ENCODE measurements at regions not wholly inside any gene's neighbourhood (a gene's known extent, or its start where the extent isn't known, plus 50 kb on each side); places are given as distances from the start of the nearest gene placed in this dataset.

DNA sequence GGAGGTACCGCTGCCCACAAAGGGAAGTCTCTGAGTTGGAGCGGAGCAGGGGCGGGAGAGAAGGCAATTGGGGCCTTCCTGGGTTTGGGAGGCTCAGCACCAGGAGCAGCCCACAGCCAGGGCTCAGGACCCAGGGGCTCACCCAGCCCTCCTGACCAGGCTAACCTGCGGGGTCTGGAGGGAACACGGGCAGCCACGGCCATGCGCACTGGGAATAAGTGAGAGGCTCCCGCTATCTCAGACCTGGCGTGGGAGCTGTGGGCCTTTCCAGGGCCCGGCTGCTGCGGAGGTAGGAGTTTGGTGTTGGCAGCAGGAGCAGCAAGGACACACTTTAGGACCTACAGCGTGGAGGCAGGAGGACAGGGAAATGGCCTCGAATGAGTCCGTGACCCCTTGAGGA lies 69.0 kb downstream of the RRM2 start:
- Mint-ChIP-seq H3K4me1 (peaks cover 13% of the 10 kb centered on the region), H3K27ac (no peak overlapping the region), H3K9me3 (ENCODE audit: insufficient read depth) (peaks cover 4% of the 10 kb centered on the region), H3K4me3 (no peak overlapping the region), H3K27me3 (no peaks in the 10 kb centered on the region)
- H3K79me2 ChIP-seq (ENCODE audit: control insufficient read depth, insufficient read depth, low read length) = no peaks in the 10 kb centered on the region
- no peak overlapping the region for H2AFZ ChIP-seq (ENCODE audit: insufficient read depth, low read depth, low read length, poor library complexity, severe bottlenecking)
- no peaks in the 10 kb centered on the region for H3K36me3 ChIP-seq (replicated peaks in 1 of 2; ENCODE audit: control extremely low read depth in 1 of 2, control insufficient read depth in 1 of 2, extremely low read depth in 1 of 2, insufficient read depth in 2 of 2, low read length in 1 of 2)
- POLR2A ChIA-PET = no interaction called here
- no peaks in the 10 kb centered on the region for H3K27me3 ChIP-seq (replicated peaks in 1 of 4; ENCODE audit: control extremely low read depth in 1 of 4, control insufficient read depth in 3 of 4, insufficient read depth in 4 of 4, low read length in 3 of 4)
- H3K27ac ChIP-seq (ENCODE audit: low read length in 2 of 2) = no peak overlapping the region
- no peak for ATAC-seq (ENCODE audit: low read depth)
- H3K4me1 ChIP-seq (ENCODE audit: control insufficient read depth in 2 of 2, insufficient read depth in 2 of 2, low read length in 2 of 2) = peaks cover 0 to 5% of the 10 kb centered on the region in 2 donors
- no peak overlapping the region for H3K4me2 ChIP-seq (replicated peaks; ENCODE audit: low read depth, low read length, poor library complexity, severe bottlenecking)
- no peak for DNase-seq
- no peaks in the 10 kb centered on the region for H4K20me1 ChIP-seq (ENCODE audit: control insufficient read depth, insufficient read depth, low read length, poor library complexity, severe bottlenecking)
- peaks cover 0 to 8% (median 0%) of the 10 kb centered on the region in 3 donors for H3K9me3 ChIP-seq (ENCODE audit: control extremely low read depth in 1 of 3, control insufficient read depth in 2 of 3, insufficient read depth in 1 of 3, low read length in 2 of 3)
- no peak overlapping the region for H3K4me3 ChIP-seq (ENCODE audit: control extremely low read depth in 1 of 5, extremely low read depth in 1 of 5, insufficient read depth in 1 of 5, low read depth in 2 of 5, low read length in 4 of 5)
- no peak for TF ChIP-seq EZH2 (IDR thresholded peaks at IDR 0.05; ENCODE audit: borderline replicate concordance, insufficient read depth, low read depth, low read length, poor library complexity, severe bottlenecking)
- TF ChIP-seq, protein P1, sequence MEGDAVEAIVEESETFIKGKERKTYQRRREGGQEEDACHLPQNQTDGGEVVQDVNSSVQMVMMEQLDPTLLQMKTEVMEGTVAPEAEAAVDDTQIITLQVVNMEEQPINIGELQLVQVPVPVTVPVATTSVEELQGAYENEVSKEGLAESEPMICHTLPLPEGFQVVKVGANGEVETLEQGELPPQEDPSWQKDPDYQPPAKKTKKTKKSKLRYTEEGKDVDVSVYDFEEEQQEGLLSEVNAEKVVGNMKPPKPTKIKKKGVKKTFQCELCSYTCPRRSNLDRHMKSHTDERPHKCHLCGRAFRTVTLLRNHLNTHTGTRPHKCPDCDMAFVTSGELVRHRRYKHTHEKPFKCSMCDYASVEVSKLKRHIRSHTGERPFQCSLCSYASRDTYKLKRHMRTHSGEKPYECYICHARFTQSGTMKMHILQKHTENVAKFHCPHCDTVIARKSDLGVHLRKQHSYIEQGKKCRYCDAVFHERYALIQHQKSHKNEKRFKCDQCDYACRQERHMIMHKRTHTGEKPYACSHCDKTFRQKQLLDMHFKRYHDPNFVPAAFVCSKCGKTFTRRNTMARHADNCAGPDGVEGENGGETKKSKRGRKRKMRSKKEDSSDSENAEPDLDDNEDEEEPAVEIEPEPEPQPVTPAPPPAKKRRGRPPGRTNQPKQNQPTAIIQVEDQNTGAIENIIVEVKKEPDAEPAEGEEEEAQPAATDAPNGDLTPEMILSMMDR (IDR thresholded peaks at IDR 0.05) = no peak
- intact Hi-C loops (cut with micrococcal nuclease) = no loop called here
- CTCF ChIA-PET = no interaction called here
- H3K9ac ChIP-seq (ENCODE audit: low read length) = no peak overlapping the region
- 98% methylated on average over 14 of the region's 14 CpGs for WGBS (ENCODE audit: insufficient coverage)

DNA sequence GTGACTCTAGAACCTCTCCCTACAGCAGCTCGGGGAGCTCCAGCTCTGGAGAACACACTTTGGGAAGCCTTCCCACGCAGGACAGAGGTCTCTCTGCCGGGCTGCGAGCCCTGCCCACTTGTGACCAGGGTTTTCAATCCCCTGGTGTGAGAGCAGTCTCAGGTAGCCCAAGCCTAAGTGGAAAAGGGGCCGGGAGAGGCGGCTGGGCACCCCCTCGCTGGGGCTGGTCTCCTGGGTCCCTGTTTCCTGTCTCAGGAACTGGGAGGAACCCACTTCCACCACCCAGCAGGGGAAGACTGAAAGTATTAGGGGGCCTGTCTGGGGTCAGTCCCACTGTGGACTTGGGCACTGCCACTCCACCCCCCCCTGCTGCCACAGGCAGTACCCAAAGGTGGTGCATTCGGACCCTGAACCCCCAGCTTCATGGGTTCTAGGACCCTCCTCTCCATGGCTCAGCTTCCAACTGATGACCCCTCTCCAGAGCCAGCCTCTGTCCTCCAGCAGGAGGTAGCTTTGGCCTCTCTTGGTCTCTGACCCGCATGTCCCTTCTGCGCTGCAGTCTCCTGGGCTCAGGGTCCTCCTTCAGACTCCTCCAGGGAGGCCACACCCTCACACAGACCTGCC lies 70.0 kb downstream of the RRM2 start:
- Histone ChIP-seq H3K4me3 (ENCODE audit: control extremely low read depth in 1 of 5, extremely low read depth in 1 of 5, insufficient read depth in 1 of 5, low read depth in 2 of 5, low read length in 4 of 5) (no peak overlapping the region), H3K27ac (ENCODE audit: low read length in 2 of 2) (no peak overlapping the region), H3K4me2 (replicated peaks; ENCODE audit: low read depth, low read length, poor library complexity, severe bottlenecking) (no peak overlapping the region), H2AFZ (ENCODE audit: insufficient read depth, low read depth, low read length, poor library complexity, severe bottlenecking) (no peak overlapping the region), H3K4me1 (ENCODE audit: control insufficient read depth in 2 of 2, insufficient read depth in 2 of 2, low read length in 2 of 2) (peaks cover 0 to 5% of the 10 kb centered on the region in 2 donors), H3K27me3 (replicated peaks in 1 of 4; ENCODE audit: control extremely low read depth in 1 of 4, control insufficient read depth in 3 of 4, insufficient read depth in 4 of 4, low read length in 3 of 4) (no peaks in the 10 kb centered on the region), H3K9me3 (ENCODE audit: control extremely low read depth in 1 of 3, control insufficient read depth in 2 of 3, insufficient read depth in 1 of 3, low read length in 2 of 3) (peaks cover 0 to 8% (median 0%) of the 10 kb centered on the region in 3 donors), H3K9ac (ENCODE audit: low read length) (no peak overlapping the region), H4K20me1 (ENCODE audit: control insufficient read depth, insufficient read depth, low read length, poor library complexity, severe bottlenecking) (no peaks in the 10 kb centered on the region), H3K36me3 (replicated peaks in 1 of 2; ENCODE audit: control extremely low read depth in 1 of 2, control insufficient read depth in 1 of 2, extremely low read depth in 1 of 2, insufficient read depth in 2 of 2, low read length in 1 of 2) (no peaks in the 10 kb centered on the region), H3K79me2 (ENCODE audit: control insufficient read depth, insufficient read depth, low read length) (no peaks in the 10 kb centered on the region)
- WGBS (ENCODE audit: insufficient coverage) = 83% methylated on average over 5 of the region's 10 CpGs
- ATAC-seq (ENCODE audit: low read depth) = no peak
- no peak overlapping the region for H3K4me3 Mint-ChIP-seq
- intact Hi-C loops (cut with micrococcal nuclease) = no loop called here
- H3K27me3 Mint-ChIP-seq = no peaks in the 10 kb centered on the region
- no peak for DNase-seq
- TF ChIP-seq, protein P1 (IDR thresholded peaks at IDR 0.05) = no peak
- no peak for TF ChIP-seq EZH2 (IDR thresholded peaks at IDR 0.05; ENCODE audit: borderline replicate concordance, insufficient read depth, low read depth, low read length, poor library complexity, severe bottlenecking)
- ChIA-PET CTCF (no interaction called here), POLR2A (no interaction called here)
- peaks cover 4% of the 10 kb centered on the region for H3K9me3 Mint-ChIP-seq (ENCODE audit: insufficient read depth)
- peaks cover 13% of the 10 kb centered on the region for H3K4me1 Mint-ChIP-seq
- H3K27ac Mint-ChIP-seq = no peak overlapping the region

All from B cell (primary cell).